DND-41 (cell line): ENCODE measurements at regions not wholly inside any gene's neighbourhood (a gene's known extent, or its start where the extent isn't known, plus 50 kb on each side); places are given as distances from the start of the nearest gene placed in this dataset.

ENCODE experiments used
- EZH2 ChIP-seq: IDR thresholded peaks from 3 replicates; pipeline ENCODE4 v1.6.1; 2012; ENCODE audit warnings: borderline replicate concordance, low read depth, mild to moderate bottlenecking, moderate library complexity, low read length, inconsistent platforms; ENCODE audit not compliant: severe bottlenecking
- TF ChIP-seq, protein P1 (sequence below): IDR thresholded peaks from 2 replicates; pipeline ENCODE4 v1.5.1; 2012; ENCODE audit warnings: borderline replicate concordance, low read length, moderate library complexity, mild to moderate bottlenecking; ENCODE audit not compliant: poor library complexity, severe bottlenecking; ENCODE audit errors: extremely low read depth

DNA sequence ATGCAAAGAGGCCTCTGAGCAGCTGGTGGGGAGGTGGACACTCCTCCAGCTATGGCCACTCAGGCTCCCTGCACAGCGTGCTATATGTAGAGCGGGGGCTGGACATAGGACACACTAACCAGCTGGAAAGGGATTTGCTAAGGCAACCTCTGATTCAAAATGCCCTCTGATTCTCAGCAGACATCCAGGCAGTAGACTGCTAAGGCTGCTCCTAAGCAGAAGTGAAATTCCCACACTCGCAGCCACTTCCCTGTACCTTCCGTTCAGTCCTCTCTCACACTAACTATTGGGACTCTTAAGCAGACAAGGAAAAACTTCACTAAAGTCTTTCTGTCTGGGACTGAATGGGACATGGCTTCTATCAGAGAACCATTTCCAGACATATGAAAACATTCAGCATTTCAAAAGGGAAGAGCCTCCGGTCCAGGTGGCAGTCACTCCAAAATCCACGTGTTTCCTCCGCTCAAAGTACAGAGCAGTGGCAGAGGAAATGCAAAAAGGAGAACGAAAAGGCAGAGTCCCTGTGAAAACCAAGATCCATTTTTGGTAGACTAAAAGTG lies 265.8 kb downstream of the TTC32 start:
- TF ChIP-seq, protein P1, sequence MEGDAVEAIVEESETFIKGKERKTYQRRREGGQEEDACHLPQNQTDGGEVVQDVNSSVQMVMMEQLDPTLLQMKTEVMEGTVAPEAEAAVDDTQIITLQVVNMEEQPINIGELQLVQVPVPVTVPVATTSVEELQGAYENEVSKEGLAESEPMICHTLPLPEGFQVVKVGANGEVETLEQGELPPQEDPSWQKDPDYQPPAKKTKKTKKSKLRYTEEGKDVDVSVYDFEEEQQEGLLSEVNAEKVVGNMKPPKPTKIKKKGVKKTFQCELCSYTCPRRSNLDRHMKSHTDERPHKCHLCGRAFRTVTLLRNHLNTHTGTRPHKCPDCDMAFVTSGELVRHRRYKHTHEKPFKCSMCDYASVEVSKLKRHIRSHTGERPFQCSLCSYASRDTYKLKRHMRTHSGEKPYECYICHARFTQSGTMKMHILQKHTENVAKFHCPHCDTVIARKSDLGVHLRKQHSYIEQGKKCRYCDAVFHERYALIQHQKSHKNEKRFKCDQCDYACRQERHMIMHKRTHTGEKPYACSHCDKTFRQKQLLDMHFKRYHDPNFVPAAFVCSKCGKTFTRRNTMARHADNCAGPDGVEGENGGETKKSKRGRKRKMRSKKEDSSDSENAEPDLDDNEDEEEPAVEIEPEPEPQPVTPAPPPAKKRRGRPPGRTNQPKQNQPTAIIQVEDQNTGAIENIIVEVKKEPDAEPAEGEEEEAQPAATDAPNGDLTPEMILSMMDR = no peak
- TF ChIP-seq EZH2 = no peak
